RWPE2 (cell line): ENCODE measurements at regions not wholly inside any gene's neighbourhood (a gene's known extent, or its start where the extent isn't known, plus 50 kb on each side); places are given as distances from the start of the nearest gene placed in this dataset.

ENCODE experiments used
- ATAC-seq: fragments of 200-7000 bp; cut with Tn5 transposase; 3 replicates; pipeline ENCODE4 v1.9.1; 2021; ENCODE audit warnings: low read depth
- DNase-seq: peaks from one replicate; pipeline ENCODE4 v3.0.0-alpha.2; 2020; ENCODE audit warnings: low spot score
- H3K27ac ChIP-seq: fragments of 450-650 bp; 2 replicates; pipeline ENCODE4 v1.5.1; 2017; ENCODE audit warnings: mild to moderate bottlenecking; ENCODE audit not compliant: poor library complexity, severe bottlenecking
- H3K27me3 ChIP-seq: fragments of 250-450 bp; sonication (Bioruptor Pico); 2 replicates; pipeline ENCODE4 v1.5.1; 2021; ENCODE audit warnings: mild to moderate bottlenecking, moderate library complexity; ENCODE audit not compliant: insufficient read depth, poor library complexity, severe bottlenecking
- H3K36me3 ChIP-seq: fragments of 250-450 bp; sonication (Bioruptor Pico); 2 replicates; pipeline ENCODE4 v1.5.1; 2020; ENCODE audit warnings: low read depth, mild to moderate bottlenecking, moderate library complexity
- H3K4me1 ChIP-seq: fragments of 250-450 bp; sonication (Bioruptor Pico); 2 replicates; pipeline ENCODE4 v1.5.1; 2021; ENCODE audit warnings: mild to moderate bottlenecking, moderate library complexity; ENCODE audit not compliant: insufficient read depth, poor library complexity, severe bottlenecking
- H3K4me3 ChIP-seq: fragments of 250-450 bp; sonication (Bioruptor Pico); 2 replicates; pipeline ENCODE4 v1.5.1; 2021; ENCODE audit warnings: mild to moderate bottlenecking, moderate library complexity; ENCODE audit not compliant: severe bottlenecking
- H3K9me3 ChIP-seq: fragments of 250-450 bp; sonication (Bioruptor Pico); 2 replicates; pipeline ENCODE4 v1.5.1; 2021; ENCODE audit warnings: mild to moderate bottlenecking, moderate library complexity; ENCODE audit not compliant: severe bottlenecking
- TF ChIP-seq, protein P1 (sequence below): fragments of 450-650 bp; IDR thresholded peaks from one replicate; pipeline ENCODE4 v1.5.1; 2017; ENCODE audit warnings: mild to moderate bottlenecking, moderate library complexity; ENCODE audit not compliant: poor library complexity, severe bottlenecking

DNA sequence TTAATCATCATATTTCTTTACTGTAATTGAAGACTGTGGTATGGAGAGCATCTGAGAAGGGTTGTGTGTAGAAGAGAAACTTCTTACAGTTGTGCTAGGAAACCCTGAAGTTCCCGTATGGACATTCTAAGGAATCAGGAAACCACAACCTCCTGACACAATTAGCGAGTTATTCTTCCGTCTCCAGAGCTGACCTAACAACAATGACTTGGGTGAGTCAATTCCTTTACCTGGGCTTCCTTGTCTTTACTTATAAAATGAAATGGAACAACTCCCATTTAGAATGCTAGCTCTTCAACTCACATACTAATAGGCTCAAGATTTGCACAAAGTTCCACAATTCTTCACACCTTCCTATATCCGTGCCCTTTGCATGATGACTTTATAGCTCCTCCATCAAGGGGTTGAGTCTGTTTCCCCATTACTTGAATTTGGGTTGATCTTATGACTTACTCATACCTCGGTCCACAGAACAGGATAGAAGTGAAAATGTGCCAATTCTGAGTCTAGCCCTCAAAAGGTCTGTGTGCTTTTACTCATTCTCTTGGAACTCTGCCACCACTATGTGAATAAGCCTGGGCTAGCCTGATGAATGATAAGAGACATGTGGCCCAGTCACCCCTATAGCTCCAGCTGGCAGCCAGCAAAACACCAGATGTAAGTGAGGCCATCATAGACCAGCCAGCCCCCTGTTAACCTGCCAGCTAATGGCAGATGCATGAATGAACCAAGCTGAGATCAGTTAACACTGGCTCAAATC lies 459.4 kb downstream of the ETNK1 start:
- Histone ChIP-seq H3K4me1 (peaks cover 23% of the 10 kb centered on the region), H3K4me3 (no peak overlapping the region), H3K27ac (peak overlapping the region; percentile 82), H3K9me3 (no peaks in the 10 kb centered on the region), H3K36me3 (no peaks in the 10 kb centered on the region), H3K27me3 (no peaks in the 10 kb centered on the region)
- peak; percentile 63 for DNase-seq
- ATAC-seq, result peak; percentile 89
- TF ChIP-seq, protein P1, sequence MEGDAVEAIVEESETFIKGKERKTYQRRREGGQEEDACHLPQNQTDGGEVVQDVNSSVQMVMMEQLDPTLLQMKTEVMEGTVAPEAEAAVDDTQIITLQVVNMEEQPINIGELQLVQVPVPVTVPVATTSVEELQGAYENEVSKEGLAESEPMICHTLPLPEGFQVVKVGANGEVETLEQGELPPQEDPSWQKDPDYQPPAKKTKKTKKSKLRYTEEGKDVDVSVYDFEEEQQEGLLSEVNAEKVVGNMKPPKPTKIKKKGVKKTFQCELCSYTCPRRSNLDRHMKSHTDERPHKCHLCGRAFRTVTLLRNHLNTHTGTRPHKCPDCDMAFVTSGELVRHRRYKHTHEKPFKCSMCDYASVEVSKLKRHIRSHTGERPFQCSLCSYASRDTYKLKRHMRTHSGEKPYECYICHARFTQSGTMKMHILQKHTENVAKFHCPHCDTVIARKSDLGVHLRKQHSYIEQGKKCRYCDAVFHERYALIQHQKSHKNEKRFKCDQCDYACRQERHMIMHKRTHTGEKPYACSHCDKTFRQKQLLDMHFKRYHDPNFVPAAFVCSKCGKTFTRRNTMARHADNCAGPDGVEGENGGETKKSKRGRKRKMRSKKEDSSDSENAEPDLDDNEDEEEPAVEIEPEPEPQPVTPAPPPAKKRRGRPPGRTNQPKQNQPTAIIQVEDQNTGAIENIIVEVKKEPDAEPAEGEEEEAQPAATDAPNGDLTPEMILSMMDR, result no peak

DNA sequence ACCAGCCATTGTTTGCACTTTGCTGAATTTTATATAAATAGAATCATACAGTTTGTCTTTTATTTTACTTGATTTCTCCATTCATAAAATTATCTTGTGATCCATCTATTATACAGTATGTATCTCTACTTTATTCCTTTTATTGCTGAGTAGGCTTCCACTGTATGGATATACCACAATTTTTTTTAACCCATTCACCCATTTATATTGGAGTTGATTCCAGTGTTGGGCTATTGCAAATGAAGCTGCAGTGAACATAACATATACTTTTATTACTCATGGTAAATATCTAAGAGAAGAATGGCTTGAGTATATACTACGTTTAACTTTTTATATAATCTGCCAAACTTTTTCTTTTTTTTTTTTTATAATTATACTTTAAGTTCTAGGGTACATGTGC lies 463.6 kb downstream of the ETNK1 start:
- TF ChIP-seq, protein P1, result no peak
- ATAC-seq (no peak), DNase-seq (no peak)
- no peak overlapping the region for H3K4me3 ChIP-seq
- no peaks in the 10 kb centered on the region for H3K36me3 ChIP-seq
- H3K27ac ChIP-seq, result no peak overlapping the region
- H3K27me3 ChIP-seq, result no peaks in the 10 kb centered on the region
- no peaks in the 10 kb centered on the region for H3K9me3 ChIP-seq
- H3K4me1 ChIP-seq, result peaks cover 21% of the 10 kb centered on the region

DNA sequence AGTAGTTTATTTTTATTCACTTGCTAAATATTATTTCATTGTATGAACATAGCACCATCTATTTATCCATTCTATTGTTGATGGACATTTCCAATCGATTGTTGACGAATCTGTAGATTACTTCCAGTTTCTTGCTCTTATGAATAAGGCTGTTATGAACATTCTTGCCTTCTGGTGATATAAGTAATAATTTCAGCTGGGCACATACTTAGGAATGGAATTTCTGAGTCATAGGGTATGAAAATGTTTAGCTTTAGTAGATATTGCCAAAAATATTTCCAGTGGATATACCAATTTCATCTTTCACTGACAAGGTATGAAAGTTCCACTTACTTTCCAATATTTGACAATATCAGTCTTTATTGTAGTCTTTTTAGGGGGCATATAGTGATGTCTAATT lies 468.5 kb downstream of the ETNK1 start:
- ATAC-seq, result peak; percentile 61; the same call in 2 of the 3 replicates
- no peak for DNase-seq
- no peak overlapping the region for H3K27ac ChIP-seq
- TF ChIP-seq, protein P1, result no peak
- H3K27me3 ChIP-seq, result no peaks in the 10 kb centered on the region
- peaks cover 7% of the 10 kb centered on the region for H3K4me1 ChIP-seq
- no peaks in the 10 kb centered on the region for H3K9me3 ChIP-seq
- no peaks in the 10 kb centered on the region for H3K36me3 ChIP-seq
- no peak overlapping the region for H3K4me3 ChIP-seq

DNA sequence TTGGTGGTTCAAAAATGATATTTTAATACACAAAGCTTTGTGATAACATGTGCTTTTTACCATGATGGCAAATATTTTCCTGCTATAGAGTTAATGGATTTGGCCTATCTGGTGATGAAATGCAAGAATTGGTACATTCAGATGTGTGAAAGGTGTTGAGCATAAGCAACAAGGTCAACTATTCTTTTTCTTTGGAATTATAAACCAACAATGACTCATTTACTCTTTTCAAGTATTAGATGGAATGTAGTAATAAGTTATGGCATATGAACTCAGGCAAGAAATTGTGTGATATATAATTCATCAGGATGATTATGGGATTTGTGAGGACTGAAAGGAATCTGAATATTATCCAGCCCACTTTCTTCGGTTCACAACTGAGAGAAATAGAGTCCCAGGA lies 471.4 kb downstream of the ETNK1 start:
- no peak for DNase-seq
- Histone ChIP-seq H3K9me3 (no peaks in the 10 kb centered on the region), H3K4me3 (no peak overlapping the region), H3K36me3 (no peaks in the 10 kb centered on the region), H3K4me1 (peaks cover 7% of the 10 kb centered on the region), H3K27me3 (no peaks in the 10 kb centered on the region), H3K27ac (no peak overlapping the region)
- TF ChIP-seq, protein P1, result no peak
- 0 out of 3 replicates have a peak, but pooled peaks have one; percentile 17 for ATAC-seq

DNA sequence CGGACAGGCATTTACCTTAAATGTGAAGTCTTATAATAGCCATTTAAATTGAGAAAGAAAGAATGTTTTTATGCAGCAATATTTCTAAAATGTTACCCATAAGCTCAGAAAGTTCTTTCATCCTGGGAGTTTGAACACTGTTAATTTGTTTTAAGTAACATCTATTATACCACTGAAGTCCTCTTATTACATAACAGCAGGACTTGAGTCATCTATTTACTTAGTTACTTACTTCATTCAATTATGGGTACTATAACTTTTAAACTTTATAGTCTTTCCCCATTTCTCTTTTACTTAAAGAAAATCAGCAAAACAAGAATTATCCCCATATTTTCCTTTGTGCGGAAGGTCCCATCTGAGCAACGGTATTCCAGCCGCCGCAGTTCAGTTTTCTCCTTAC lies 473.1 kb downstream of the ETNK1 start:
- DNase-seq, result no peak
- peaks cover 7% of the 10 kb centered on the region for H3K4me1 ChIP-seq
- no peak overlapping the region for H3K27ac ChIP-seq
- H3K4me3 ChIP-seq, result no peak overlapping the region
- no peaks in the 10 kb centered on the region for H3K36me3 ChIP-seq
- no peaks in the 10 kb centered on the region for H3K9me3 ChIP-seq
- no peaks in the 10 kb centered on the region for H3K27me3 ChIP-seq
- ATAC-seq, result 0 out of 3 replicates have a peak, but pooled peaks have one; percentile 29
- TF ChIP-seq, protein P1, result no peak
